Right forelimb (tissue), 1 donor: ENCODE measurements at regions not wholly inside any gene's neighbourhood (a gene's known extent, or its start where the extent isn't known, plus 50 kb on each side); places are given as distances from the start of the nearest gene placed in this dataset.

Source experiments
- DNase-seq: peaks from one replicate; pipeline ENCODE4 v3.0.0-alpha.2; 2018

- DNase-seq: no peak
Observed at GRCh38 chr20:60454491-60454890, 496.3 kb downstream of the CDH26 start.

DNA sequence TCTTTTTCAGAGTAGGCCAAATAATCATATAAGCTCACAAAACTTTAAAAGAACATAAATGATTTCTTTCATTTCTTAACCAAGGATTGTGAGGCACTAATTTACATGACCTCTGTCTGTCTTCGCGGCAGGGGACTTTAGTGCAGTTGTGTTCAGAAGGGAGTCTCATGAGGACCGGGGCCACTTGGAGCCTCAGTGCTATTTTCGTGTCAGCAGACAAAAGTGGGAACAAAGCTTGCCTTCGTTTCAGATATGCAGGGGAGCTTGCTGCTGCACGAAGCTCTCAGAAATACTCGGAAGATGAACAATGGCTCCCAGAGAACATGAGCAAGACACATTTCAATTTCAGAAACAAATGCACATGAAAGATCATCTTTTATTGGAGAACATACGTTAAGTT is 497.0 kb downstream of the CDH26 start:
- no peak for DNase-seq

- DNase-seq: no peak
Observed at GRCh38 chr20:60459212-60459611, 501.0 kb downstream of the CDH26 start.

DNA sequence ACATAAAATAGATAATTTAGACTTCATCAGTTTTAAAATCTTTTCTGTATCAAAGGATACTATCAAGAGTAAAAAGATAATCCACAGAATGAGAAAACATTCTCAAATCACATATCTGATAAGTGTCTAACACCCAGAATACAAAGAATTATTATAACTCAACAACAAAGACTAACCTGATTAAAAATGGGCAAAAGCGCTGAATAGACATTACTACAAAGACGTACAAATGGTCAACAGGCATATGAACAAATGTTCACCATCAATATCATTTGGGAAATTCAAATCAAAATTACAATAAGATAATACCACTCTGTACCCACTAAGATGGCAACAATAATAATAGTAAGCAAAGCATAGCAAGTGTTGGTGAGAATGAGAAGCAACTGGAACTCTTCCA is 503.8 kb downstream of the CDH26 start:
- no peak for DNase-seq

GRCh38 chr20:60463798-60464197 is 505.6 kb downstream of the CDH26 start:
- DNase-seq: no peak

DNA sequence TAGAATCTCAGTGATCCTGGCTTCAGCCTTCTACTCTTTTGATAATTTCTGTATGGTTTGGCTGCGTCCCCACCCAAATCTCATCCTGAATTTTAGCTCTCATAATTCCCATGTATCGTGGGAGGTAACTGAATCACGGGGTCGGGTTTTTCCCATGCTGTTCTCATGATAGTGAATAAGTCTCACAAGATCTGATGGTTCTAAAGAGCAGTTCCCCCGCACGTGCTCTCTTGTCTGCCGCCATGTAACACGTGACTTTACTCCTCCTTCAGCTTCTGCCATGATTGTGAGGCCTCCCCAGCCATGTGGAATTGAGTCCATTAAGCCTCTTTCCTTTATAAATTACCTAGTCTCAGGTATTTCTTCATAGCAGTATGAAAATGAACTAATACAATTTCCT is 507.2 kb downstream of the CDH26 start:
- DNase-seq: no peak

GRCh38 chr20:60465993-60466686 is 507.9 kb downstream of the CDH26 start:
- no peak for DNase-seq

DNA sequence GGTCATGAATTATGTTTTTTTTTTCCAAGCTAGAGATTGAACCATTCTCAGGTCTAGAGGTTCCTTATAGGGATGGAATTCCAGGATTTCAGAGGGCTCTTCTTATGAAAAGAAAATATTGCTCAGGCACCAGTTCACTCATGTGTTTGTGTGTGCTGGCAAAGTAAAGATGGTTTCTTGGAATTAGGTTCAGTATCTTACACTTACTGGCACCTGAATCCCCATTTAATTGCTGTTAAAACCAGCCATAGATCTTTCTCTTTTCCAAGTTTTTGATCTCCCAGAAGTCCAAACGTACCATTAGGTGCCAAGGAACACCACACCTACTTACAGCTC is 508.4 kb downstream of the CDH26 start:
- DNase-seq: no peak

GRCh38 chr20:60467078-60467477 is 508.9 kb downstream of the CDH26 start:
- no peak for DNase-seq

GRCh38 chr20:60467771-60468170 is 509.5 kb downstream of the CDH26 start:
- DNase-seq: no peak

GRCh38 chr20:60469829-60470228 is 511.6 kb downstream of the CDH26 start:
- no peak for DNase-seq

DNA sequence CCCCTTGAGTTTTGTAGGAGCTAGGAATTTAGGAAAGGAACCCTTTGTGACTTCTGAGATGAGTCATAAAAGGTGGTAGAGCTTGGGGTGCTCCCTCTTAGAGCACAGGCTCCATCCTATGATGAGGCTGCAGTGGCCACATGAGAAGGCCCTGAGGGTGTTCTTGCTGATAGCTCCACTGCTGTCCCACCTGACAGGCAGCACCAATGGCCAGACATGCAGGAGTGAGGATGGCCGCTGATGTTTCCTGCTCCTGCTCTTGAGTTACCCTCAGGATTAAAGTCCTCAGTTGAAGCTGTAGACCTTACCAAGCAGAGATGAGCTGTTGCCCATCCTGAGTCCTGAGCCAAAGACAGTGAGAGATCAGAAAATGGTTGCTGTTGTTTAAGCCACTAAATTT is 512.1 kb downstream of the CDH26 start:
- no peak for DNase-seq

- no peak for DNase-seq
Observed at GRCh38 chr20:60473211-60473610, 515.0 kb downstream of the CDH26 start.

GRCh38 chr20:60474385-60474910 is 516.2 kb downstream of the CDH26 start:
- DNase-seq: no peak

GRCh38 chr20:60476045-60476444 is 517.8 kb downstream of the CDH26 start:
- no peak for DNase-seq

GRCh38 chr20:60477958-60478357 is 519.7 kb downstream of the CDH26 start:
- no peak for DNase-seq

- DNase-seq: no peak
Observed at GRCh38 chr20:60478533-60478932, 520.3 kb downstream of the CDH26 start.

- no peak for DNase-seq
Observed at GRCh38 chr20:60480950-60481742, 522.9 kb downstream of the CDH26 start.

DNA sequence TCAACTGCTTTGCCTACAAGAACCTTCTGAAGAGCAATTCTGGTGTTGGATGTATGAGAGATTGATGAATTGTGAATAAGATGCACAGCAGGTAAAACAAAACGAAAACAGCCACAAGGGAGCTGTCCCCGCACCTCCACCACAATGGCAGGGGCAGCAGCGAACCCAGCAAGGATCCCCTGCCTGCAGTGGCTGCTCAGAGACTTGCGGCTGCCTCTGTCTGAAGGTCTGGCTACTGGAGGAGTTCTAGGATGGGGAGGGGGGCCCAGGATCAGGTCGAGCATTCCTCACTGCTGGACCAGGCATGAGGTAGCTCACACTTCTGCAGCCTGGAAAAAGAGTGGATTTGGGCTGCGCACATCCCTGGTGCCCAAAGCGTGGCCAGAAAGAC is 523.5 kb downstream of the CDH26 start:
- no peak for DNase-seq

DNA sequence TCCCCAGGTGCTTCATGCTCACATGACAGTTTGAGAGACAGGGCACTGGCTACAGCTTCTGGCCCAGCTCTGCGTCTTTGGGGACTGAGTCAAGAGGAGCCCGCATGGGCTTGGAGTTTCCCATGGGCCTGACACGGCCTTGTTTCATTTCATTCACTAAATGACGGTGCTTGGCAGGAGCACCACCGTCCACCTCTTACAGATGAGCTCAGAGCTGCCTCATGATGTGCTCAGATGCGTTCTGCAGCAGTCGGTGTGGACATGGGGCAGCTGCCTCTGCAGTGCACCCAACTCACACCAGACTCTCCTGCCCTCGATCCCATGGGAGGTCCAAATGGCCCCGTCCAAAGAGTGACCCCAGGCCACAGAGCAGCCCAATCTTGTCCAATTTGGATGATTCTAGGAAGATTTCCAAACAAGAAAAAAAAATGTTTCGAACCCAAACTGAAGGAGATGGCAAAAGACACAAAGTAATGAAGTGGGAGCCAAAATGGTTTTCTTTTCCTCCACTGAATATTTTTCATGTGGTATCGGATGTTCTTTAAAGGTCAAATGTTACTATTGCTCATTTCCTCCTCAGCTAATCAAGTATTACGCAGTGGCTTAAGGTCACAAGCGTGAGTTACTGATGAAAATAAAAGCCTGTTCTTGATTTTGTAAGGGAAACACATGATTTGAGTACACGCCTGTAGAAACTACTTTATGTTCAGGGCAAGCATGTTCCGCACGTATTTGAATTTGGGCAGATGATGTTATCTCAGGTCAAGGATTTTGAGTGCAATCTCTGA is 524.2 kb downstream of the CDH26 start:
- no peak for DNase-seq

DNA sequence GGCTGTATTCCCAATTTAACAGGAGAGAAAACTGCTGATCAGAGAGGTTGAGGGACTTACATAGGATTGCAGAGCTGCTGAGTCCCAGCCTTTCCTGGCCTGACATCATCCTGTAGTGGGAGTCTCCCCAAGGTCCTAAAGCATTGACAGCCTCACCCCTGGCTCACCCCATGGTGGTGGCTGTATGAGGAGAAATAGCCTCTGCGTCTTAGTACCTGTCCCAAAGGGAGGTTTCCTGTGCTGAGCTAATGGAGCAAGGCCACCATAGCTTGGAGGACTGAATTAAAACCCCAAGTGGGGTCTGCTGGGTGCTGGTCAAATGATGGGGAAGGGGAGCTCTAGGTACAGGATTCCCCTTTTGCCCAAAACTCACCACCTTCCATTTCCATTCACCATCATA is 525.1 kb downstream of the CDH26 start:
- DNase-seq: no peak

DNA sequence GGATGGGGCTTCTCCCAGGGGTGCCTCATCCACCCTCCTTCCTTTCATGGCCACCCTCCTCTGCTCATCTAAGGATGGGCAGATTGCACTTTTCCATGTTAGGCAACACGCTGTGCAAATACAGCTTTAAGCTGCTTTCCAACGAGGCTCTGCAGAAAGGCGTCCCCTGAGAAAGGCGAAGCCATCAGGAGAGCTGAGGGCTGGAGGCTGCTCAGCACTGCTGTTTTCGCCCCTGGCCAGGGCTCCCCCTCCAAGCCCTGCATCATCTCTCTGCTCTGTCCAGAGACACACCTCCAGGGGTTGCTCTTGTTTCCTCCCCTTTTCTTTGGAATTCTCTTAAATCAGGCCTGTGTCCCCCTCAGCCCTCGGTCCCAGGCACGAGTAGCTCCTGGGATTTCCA is 526.1 kb downstream of the CDH26 start:
- no peak for DNase-seq

GRCh38 chr20:60485012-60485760 is 527.0 kb downstream of the CDH26 start:
- no peak for DNase-seq
